ENCODE measurements at regions not wholly inside any gene's neighbourhood (a gene's known extent, or its start where the extent isn't known, plus 50 kb on each side); places are given as distances from the start of the nearest gene placed in this dataset.

GRCh38 chr3:194079702-194080172 lies 56.2 kb upstream of the HES1 start:
- TF ChIP-seq POLR2AphosphoS5 (IDR thresholded peaks at IDR 0.05; ENCODE audit: insufficient read depth in 1 of 2, low read depth in 1 of 2) = no peak
- no peak for TF ChIP-seq CTCF (IDR thresholded peaks at IDR 0.05)
